Activated CD4-positive, CD25-positive, alpha-beta regulatory T cell treated with anti-CD3 and anti-CD28 coated beads, Interleukin-2, amount 50 U/mL, for 24 hours (primary cell): ENCODE measurements at regions not wholly inside any gene's neighbourhood (a gene's known extent, or its start where the extent isn't known, plus 50 kb on each side); places are given as distances from the start of the nearest gene placed in this dataset.

Experiments used
- ATAC-seq, 2 donors: fragments of 150-1000 bp; cut with Tn5 transposase; one replicate each; pipeline ENCODE4 v1.10.0; 2021; ENCODE audit warnings: mild to moderate bottlenecking in 1 of 2, moderate library complexity in 1 of 2

DNA sequence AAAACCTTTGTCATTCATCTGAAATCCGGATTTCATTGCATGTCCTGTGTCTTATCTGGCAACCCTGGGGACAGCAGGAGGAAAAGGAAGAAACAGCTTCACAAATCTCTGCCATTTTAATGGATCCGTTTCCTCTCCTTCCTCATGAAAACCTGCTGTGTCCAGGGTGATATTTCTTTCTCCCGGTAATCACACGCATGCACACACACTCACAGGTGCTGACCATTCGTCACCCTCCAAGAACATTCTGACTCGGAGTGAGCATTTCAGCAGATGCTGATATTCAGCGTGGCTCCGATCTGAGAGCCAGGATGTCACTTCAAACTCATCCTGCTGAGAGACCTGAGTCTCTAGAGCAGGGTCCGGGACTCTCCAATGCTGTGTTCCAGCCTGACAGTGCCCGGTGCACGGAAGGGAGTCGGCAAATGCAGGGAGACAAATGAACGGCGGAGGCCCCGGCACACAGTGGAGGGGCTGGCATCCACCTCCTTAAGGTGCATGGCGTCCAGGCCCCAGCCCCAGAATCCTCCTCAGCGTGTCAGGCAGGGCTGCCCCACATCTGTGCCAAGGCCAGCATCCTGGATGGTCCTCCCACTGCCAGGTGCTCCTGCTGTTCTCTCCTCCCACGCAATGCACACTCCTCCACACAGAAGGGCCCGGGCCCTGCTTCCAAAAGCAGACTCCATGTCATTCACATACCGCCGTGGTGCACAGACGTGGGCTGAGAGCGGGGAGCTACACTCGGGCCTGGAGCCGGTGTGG, 70.7 kb downstream of the RBFOX3 start:
- ATAC-seq: no peak

GRCh38 chr17:79538291-79538690, 72.6 kb downstream of the RBFOX3 start:
- ATAC-seq: no peak

GRCh38 chr17:79537686-79538085, 73.2 kb downstream of the RBFOX3 start:
- ATAC-seq: no peak

GRCh38 chr17:79537061-79537460, 73.8 kb downstream of the RBFOX3 start:
- no peak for ATAC-seq

DNA sequence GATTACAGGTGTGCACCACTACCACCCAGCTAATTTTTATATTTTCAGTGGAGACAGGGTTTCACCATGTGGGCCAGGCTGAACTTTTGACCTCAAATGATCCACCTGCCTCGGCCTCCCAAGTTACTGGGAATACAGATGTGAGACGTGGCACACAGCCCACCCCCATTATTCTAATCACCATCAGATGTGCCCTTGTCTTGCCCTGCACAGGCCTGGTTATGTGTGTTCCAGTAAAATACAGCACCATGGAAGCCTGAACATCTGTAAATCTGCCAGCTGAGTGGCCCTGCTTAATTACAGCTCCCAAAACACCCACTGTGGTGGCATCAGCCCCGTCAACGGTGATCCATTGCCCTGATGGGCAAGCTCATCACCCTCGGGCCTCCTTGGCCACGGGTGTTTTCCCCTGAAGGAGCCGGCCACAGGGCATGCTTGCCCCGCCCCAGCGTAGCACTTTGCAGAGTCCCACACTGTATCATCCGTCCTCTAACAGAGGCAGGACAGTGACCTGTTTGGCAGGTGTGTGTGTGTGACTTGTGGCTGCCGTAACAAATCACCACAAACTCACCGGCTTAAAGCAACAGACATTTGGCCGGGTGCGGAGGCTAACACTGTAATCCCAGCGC, 74.5 kb downstream of the RBFOX3 start:
- no peak for ATAC-seq

DNA sequence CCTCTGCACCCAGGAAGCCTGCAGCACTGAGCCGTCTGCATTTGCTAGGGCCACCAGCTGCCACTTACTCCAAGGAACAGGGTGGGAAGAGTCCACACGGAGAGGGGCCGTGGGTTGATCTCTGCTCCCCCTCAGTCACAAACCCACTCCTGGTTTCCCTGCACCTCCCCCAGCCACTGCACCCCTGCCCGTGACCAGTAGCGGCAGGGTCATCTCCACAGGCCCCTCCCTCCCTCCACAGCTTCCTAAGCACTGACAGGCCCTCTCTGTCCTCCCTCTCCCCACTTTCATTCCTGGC, 75.2 kb downstream of the RBFOX3 start:
- no peak for ATAC-seq

DNA sequence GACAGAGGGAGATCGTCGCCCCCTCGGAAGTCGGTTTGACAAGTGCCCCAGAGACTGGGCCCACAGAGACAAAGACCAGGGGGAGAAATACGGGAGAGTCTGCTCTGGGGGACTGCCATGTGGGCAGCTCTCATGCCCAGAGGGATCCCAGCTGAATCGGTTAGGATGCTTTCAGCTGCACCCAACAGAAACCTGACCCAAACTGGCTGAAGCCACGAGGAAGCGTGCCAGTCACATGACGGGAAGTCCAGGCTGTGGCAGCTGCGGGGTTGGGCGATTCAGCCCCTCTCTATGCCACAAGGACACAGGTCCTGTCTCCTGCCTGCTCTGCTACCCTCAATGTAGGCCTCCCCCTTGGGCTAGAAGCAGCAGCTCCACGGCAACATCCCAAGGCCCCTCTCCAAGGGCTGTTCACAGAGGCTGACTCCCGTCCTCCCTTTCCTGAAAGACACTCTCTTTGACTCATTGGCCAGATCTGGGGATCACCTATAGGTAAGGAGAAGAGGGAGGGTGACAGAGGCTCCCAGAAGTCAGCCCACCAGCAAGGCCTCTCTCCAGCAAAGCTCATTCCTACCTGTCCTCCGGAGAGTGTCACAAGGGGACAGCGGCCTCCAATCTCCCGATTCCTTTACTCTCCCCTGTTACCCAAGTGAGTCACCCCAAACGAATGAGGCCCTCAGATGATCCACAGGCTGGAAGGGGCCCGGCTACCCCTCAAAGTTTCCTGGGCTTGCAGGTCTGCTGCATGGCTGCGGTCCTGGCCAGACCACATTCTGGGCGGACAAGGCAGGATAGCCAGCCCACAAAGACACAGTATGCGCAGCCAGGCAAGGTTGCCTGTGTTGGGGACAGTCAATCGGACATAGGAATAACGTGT, 75.8 kb downstream of the RBFOX3 start:
- ATAC-seq: no peak

GRCh38 chr17:79534111-79534510, 76.7 kb downstream of the RBFOX3 start:
- ATAC-seq: no peak

DNA sequence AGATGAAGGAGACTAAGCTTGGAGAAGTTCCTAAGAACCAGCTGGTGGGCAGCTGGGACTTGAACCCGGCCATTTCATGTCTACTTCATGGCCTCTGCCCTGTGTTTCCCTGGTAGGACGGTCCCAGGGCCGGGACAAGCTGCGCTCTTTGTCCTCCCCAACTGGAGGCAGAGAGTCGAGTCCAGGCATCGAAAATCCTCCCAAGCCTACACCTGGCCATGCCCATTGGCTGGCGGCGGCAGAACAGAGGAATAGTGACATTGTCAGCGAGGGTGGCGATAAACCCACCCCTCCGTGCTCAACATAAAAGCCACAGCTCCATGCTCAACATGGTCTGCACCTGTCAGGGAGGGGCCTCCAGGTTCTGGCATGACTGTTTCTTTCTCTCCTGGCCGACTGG, 77.7 kb downstream of the RBFOX3 start:
- no peak for ATAC-seq

DNA sequence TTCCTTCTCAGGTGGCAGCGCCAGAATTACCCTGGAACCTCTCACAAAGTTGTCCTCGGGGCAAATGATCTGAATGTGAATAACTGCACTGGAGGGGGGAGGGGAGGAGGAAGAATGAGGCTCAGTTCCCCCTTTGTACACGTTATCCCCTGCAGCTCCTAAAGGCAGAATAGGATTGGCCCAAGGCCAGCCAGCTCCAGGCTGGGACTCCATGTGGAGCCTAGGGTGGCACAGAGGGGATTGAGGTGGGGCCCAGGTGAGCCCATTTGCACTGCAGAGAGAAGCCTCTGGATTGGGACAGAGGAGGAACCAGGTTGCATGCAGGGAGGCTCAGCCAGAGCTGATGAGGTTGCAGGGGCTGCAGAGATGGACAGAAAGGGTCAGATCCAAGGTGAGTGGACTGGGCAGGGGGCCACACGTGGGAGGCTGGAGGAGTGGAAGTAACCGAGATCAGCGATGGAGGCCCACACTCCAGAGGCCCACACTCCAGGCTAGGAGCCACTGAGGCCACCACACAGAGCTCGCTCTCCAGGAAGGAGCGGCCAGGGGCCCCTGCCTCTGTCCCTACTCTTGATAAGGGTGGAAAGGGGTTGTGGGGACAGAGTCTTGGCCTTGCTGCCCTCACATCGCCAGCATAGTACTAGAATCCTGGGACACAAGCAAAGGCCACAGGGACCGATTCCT, 78.6 kb downstream of the RBFOX3 start:
- no peak for ATAC-seq

GRCh38 chr17:79531191-79532095, 79.4 kb downstream of the RBFOX3 start:
- no peak for ATAC-seq

GRCh38 chr17:79530361-79531105, 80.3 kb downstream of the RBFOX3 start:
- no peak for ATAC-seq

DNA sequence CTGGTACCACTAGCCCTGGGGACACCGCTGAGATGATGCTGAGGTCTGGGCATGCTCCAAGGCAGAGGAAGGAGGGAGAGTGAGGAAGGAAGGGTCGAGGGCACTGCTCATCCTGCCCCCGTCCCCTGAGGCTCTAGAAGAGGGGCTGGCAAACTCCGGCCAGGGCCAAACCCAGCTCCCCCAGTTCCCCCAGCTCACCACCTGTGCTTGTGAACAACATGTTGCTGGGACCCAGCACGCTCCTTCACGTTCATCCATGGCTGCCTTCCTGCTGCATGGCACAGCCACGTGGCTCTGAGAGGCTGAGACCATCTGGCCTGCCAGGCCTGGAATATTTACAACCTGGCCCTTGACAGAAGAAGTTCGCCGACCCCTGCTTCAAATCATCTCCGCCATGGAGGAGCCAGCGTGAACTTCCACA, 81.2 kb downstream of the RBFOX3 start:
- ATAC-seq: no peak

- no peak for ATAC-seq
Observed at GRCh38 chr17:79528592-79529125, 82.2 kb downstream of the RBFOX3 start.

GRCh38 chr17:79527306-79527705, 83.5 kb downstream of the RBFOX3 start:
- no peak for ATAC-seq

GRCh38 chr17:79525793-79526677, 84.8 kb downstream of the RBFOX3 start:
- ATAC-seq: no peak

DNA sequence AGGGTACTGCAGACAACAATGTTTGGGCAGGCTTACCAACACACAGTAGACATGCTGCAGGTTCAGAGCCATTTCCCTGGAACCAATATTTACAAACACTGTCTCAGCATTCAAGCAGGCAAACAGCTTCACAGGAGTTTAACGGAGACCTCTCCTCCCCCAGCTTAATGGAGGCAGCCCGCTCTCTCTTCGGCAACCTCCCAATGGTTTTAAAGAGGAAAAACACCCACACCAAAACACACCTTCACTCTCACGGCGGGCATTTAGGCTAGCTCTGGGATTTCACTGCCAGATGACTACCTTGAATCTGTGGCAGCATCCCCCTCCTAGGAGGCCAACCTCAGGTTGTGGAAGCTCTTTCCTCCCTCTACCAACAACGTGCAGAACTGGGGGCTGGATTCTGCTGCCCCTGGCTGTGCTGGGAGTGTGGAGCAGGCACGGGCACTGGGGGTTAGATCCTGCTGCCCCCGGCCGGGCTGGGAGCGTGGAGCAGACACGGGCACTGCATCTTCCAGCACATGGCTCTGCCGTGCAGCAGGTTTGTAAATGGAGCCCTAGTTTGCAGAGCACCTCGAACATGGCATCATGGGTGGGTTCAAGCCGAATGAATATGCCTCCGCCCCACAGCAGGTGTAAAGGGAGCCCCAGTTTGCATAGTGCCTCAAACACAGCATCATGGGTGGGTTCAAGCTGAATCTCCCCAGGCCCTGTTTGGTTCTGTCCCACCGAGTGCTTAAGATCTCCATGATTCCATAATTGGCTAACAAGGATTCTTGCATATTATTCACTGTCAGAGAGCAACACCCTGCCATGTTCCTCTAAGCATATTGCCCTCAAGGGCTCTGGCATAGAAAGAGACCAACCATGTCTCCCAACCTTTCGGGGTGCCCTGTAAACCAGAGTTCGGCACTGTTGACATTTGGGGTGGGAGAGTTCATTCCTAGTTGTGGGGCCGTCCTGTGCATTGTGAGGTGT, 86.4 kb downstream of the RBFOX3 start:
- ATAC-seq: no peak

DNA sequence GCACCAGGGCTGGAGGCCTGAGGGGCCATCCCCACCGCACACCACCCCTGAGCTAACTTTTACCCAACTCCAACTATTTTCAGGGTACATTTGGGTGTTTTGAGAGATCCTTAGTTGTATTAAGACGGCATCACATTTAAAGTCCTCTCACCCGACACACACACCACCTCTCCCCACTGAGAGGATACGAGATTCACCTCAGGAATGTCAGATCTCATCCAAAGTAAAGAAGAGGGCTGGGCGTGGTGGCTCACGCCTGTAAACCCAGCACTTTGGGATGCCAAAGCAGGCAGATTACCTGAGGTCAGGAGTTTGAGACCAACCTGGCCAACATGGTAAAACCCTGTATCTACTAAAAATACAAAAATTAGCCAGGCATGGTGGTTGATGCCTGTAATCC, 88.4 kb downstream of the RBFOX3 start:
- no peak for ATAC-seq

- ATAC-seq: no peak
Observed at GRCh38 chr17:79521225-79521624, 89.6 kb downstream of the RBFOX3 start.
